DND-41 (cell line): ENCODE measurements at regions not wholly inside any gene's neighbourhood (a gene's known extent, or its start where the extent isn't known, plus 50 kb on each side); places are given as distances from the start of the nearest gene placed in this dataset.

ENCODE experiments used
- CTCF ChIP-seq: IDR thresholded peaks from 2 replicates; pipeline ENCODE4 v1.5.1; 2012; ENCODE audit warnings: borderline replicate concordance, low read length, moderate library complexity, mild to moderate bottlenecking; ENCODE audit not compliant: poor library complexity, severe bottlenecking; ENCODE audit errors: extremely low read depth
- EZH2 ChIP-seq: IDR thresholded peaks from 3 replicates; pipeline ENCODE4 v1.6.1; 2012; ENCODE audit warnings: borderline replicate concordance, low read depth, mild to moderate bottlenecking, moderate library complexity, low read length, inconsistent platforms; ENCODE audit not compliant: severe bottlenecking

- TF ChIP-seq EZH2 (no peak), CTCF (no peak)
These were observed 259.5 kb downstream of the GAS1 start for GRCh38 chr9:86687788-86688187.
